Astrocyte (in vitro differentiated cells and primary cell): ENCODE measurements at regions not wholly inside any gene's neighbourhood (a gene's known extent, or its start where the extent isn't known, plus 50 kb on each side); places are given as distances from the start of the nearest gene placed in this dataset.

ENCODE experiments used
- DNase-seq: peaks from one replicate; pipeline ENCODE4 v3.0.0-alpha.2; 2010; ENCODE audit warnings: low read depth
- FAIRE-seq: peaks from 2 replicates; lab custom pipeline; 2011; peaks lifted over from hg19 to GRCh38; lab: Jason Lieb, UNC
- H2AFZ ChIP-seq: 2 replicates; pipeline ENCODE4 v1.6.0; 2012; ENCODE audit warnings: low read depth, low read length, inconsistent platforms
- H3K27ac ChIP-seq: 2 replicates; pipeline ENCODE4 v1.5.1; 2011; ENCODE audit warnings: low read depth, low read length, inconsistent platforms
- H3K27me3 ChIP-seq: 2 replicates; pipeline ENCODE4 v1.6.0; 2011; ENCODE audit warnings: low read length, inconsistent platforms; ENCODE audit not compliant: insufficient read depth
- H3K36me3 ChIP-seq: 2 replicates; pipeline ENCODE4 v1.5.1; 2011; ENCODE audit warnings: low read length, inconsistent platforms; ENCODE audit not compliant: insufficient read depth
- H3K4me1 ChIP-seq: 2 replicates; pipeline ENCODE4 v1.5.1; 2011; ENCODE audit warnings: low read length, inconsistent platforms; ENCODE audit not compliant: insufficient read depth
- H3K4me2 ChIP-seq: 2 replicates; pipeline ENCODE4 v1.6.0; 2012; ENCODE audit warnings: low read length, inconsistent platforms
- H3K4me3 ChIP-seq: 2 replicates; pipeline ENCODE4 v1.5.1; 2011; ENCODE audit warnings: low read depth, mild to moderate bottlenecking, low read length, inconsistent platforms; ENCODE audit not compliant: insufficient read depth
- H3K79me2 ChIP-seq: 2 replicates; pipeline ENCODE4 v1.6.0; 2012; ENCODE audit warnings: mild to moderate bottlenecking, low read length, inconsistent platforms; ENCODE audit not compliant: insufficient read depth
- H3K9ac ChIP-seq: 2 replicates; pipeline ENCODE4 v1.6.0; 2012; ENCODE audit warnings: mild to moderate bottlenecking, low read length, inconsistent platforms
- H3K9me3 ChIP-seq: 2 replicates; pipeline ENCODE4 v1.5.1; 2012; ENCODE audit warnings: low read depth, mild to moderate bottlenecking, low read length, inconsistent platforms; ENCODE audit not compliant: insufficient read depth
- H4K20me1 ChIP-seq: 2 replicates; pipeline ENCODE4 v1.6.0; 2012; ENCODE audit warnings: low read length, inconsistent platforms; ENCODE audit not compliant: insufficient read depth
- H3K27ac Mint-ChIP-seq: one replicate; pipeline ENCODE4 v1.8.0; 2021; ENCODE audit warnings: mild to moderate bottlenecking, mixed read lengths; ENCODE audit not compliant: unreplicated experiment
- H3K27me3 Mint-ChIP-seq: one replicate; pipeline ENCODE4 v1.8.0; 2021; ENCODE audit warnings: low read depth, mixed read lengths; ENCODE audit not compliant: unreplicated experiment
- H3K36me3 Mint-ChIP-seq: one replicate; pipeline ENCODE4 v1.8.0; 2021; ENCODE audit warnings: low read depth, mixed read lengths; ENCODE audit not compliant: unreplicated experiment
- H3K4me1 Mint-ChIP-seq: one replicate; pipeline ENCODE4 v1.8.0; 2021; ENCODE audit warnings: low read depth, mixed read lengths; ENCODE audit not compliant: unreplicated experiment
- H3K4me3 Mint-ChIP-seq: one replicate; pipeline ENCODE4 v1.8.0; 2021; ENCODE audit warnings: mild to moderate bottlenecking, moderate library complexity, mixed read lengths; ENCODE audit not compliant: unreplicated experiment
- H3K9me3 Mint-ChIP-seq: one replicate; pipeline ENCODE4 v1.8.0; 2021; ENCODE audit warnings: mild to moderate bottlenecking, mixed read lengths; ENCODE audit not compliant: unreplicated experiment
- EZH2 ChIP-seq: IDR thresholded peaks from 2 replicates; pipeline ENCODE4 v1.6.1; 2012; ENCODE audit warnings: mild to moderate bottlenecking, low read length, inconsistent platforms; ENCODE audit not compliant: insufficient read depth
- TF ChIP-seq, protein P1 (sequence below): IDR thresholded peaks from 2 replicates; pipeline ENCODE4 v1.5.1; 2011; ENCODE audit warnings: low read depth, mild to moderate bottlenecking, inconsistent platforms, low read length, moderate library complexity; ENCODE audit not compliant: insufficient read depth

DNA sequence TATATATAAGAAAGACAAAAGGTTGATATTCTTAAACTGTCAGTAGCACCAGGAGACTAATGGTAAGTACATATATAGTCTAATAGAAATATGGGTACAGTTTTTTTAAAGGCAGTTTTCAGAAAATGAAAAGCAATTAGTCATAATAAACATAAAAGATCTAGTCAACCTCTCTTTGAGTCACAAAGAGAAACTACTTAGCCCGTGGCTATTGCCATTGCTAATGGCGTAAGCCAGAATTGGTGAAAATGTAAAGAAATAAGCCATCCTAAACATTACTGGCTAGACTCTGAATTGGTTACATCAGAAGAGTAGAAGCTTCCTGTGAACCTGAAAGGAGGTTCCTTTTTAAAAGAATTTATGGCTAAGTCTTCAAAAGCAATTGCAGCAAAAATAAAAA, 668.7 kb upstream of the CPEB2 start:
- Histone ChIP-seq H3K4me2 (no peak overlapping the region), H3K4me1 (no peaks in the 10 kb centered on the region), H4K20me1 (no peaks in the 10 kb centered on the region), H3K27me3 (no peaks in the 10 kb centered on the region), H3K9ac (no peak overlapping the region), H3K4me3 (no peak overlapping the region), H3K36me3 (no peaks in the 10 kb centered on the region), H2AFZ (no peak overlapping the region), H3K27ac (no peak overlapping the region), H3K9me3 (no peaks in the 10 kb centered on the region), H3K79me2 (no peaks in the 10 kb centered on the region)
- no peaks in the 10 kb centered on the region for H3K27me3 Mint-ChIP-seq
- no peak for FAIRE-seq
- H3K4me1 Mint-ChIP-seq = peaks cover 20% of the 10 kb centered on the region
- H3K9me3 Mint-ChIP-seq = no peaks in the 10 kb centered on the region
- no peaks in the 10 kb centered on the region for H3K36me3 Mint-ChIP-seq
- no peak overlapping the region for H3K27ac Mint-ChIP-seq
- DNase-seq = no peak
- TF ChIP-seq, protein P1, sequence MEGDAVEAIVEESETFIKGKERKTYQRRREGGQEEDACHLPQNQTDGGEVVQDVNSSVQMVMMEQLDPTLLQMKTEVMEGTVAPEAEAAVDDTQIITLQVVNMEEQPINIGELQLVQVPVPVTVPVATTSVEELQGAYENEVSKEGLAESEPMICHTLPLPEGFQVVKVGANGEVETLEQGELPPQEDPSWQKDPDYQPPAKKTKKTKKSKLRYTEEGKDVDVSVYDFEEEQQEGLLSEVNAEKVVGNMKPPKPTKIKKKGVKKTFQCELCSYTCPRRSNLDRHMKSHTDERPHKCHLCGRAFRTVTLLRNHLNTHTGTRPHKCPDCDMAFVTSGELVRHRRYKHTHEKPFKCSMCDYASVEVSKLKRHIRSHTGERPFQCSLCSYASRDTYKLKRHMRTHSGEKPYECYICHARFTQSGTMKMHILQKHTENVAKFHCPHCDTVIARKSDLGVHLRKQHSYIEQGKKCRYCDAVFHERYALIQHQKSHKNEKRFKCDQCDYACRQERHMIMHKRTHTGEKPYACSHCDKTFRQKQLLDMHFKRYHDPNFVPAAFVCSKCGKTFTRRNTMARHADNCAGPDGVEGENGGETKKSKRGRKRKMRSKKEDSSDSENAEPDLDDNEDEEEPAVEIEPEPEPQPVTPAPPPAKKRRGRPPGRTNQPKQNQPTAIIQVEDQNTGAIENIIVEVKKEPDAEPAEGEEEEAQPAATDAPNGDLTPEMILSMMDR = no peak
- no peak for TF ChIP-seq EZH2
- no peak overlapping the region for H3K4me3 Mint-ChIP-seq

- FAIRE-seq = no peak
- H3K9me3 Mint-ChIP-seq = no peaks in the 10 kb centered on the region
- no peak overlapping the region for H3K27ac Mint-ChIP-seq
Measured at GRCh38 chr4:14334166-14334565, 668.1 kb upstream of the CPEB2 start.

DNA sequence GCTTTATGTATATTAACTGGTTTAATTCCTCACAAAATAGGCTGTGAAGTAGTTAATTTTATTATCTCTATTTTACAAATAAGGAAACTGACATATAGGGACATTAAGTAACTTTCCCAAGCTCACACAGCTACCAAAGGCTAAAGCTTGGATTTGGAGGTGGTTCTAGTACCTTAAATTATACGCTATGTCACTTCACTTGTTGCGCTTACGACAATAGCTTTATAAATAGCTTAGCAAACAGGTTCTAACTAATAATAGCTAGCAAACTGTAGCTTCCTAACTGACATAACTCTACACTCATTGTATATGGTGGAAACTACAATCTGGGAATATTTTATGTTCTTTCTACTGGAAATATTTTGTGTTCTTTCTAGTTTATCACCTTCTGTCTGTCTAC, 666.4 kb upstream of the CPEB2 start:
- H3K9me3 Mint-ChIP-seq = no peaks in the 10 kb centered on the region
- Histone ChIP-seq H3K9ac (no peak overlapping the region), H4K20me1 (no peaks in the 10 kb centered on the region), H3K36me3 (no peaks in the 10 kb centered on the region), H3K79me2 (no peaks in the 10 kb centered on the region), H3K4me3 (no peak overlapping the region), H3K9me3 (no peaks in the 10 kb centered on the region), H3K4me1 (no peaks in the 10 kb centered on the region), H3K27me3 (no peaks in the 10 kb centered on the region), H2AFZ (no peak overlapping the region), H3K4me2 (no peak overlapping the region), H3K27ac (no peak overlapping the region)
- H3K4me1 Mint-ChIP-seq = peaks cover 20% of the 10 kb centered on the region
- TF ChIP-seq, protein P1 = no peak
- no peak for TF ChIP-seq EZH2
- H3K27ac Mint-ChIP-seq = no peak overlapping the region
- peaks cover 2% of the 10 kb centered on the region for H3K27me3 Mint-ChIP-seq
- H3K4me3 Mint-ChIP-seq = no peak overlapping the region
- no peak for DNase-seq
- no peaks in the 10 kb centered on the region for H3K36me3 Mint-ChIP-seq
- FAIRE-seq = no peak

More at GRCh38 chr4:14334166-14334565, 668.1 kb upstream of the CPEB2 start:
- H3K36me3 ChIP-seq = no peaks in the 10 kb centered on the region
- no peak overlapping the region for H3K4me3 Mint-ChIP-seq
- no peaks in the 10 kb centered on the region for H4K20me1 ChIP-seq
- H3K9ac ChIP-seq = no peak overlapping the region
- peaks cover 20% of the 10 kb centered on the region for H3K4me1 Mint-ChIP-seq
- no peak overlapping the region for H2AFZ ChIP-seq
- peak; percentile 29 for DNase-seq
- no peaks in the 10 kb centered on the region for H3K36me3 Mint-ChIP-seq
- no peak for TF ChIP-seq EZH2
- TF ChIP-seq, protein P1 = no peak
- no peaks in the 10 kb centered on the region for H3K9me3 ChIP-seq
- H3K4me1 ChIP-seq = no peaks in the 10 kb centered on the region
- no peaks in the 10 kb centered on the region for H3K27me3 Mint-ChIP-seq
- H3K79me2 ChIP-seq = no peaks in the 10 kb centered on the region
- H3K27ac ChIP-seq = no peak overlapping the region
- no peak overlapping the region for H3K4me2 ChIP-seq
- no peaks in the 10 kb centered on the region for H3K27me3 ChIP-seq
- no peak overlapping the region for H3K4me3 ChIP-seq
